GM23338 (cell line): ENCODE measurements at regions not wholly inside any gene's neighbourhood (a gene's known extent, or its start where the extent isn't known, plus 50 kb on each side); places are given as distances from the start of the nearest gene placed in this dataset.

Experiments
- ATAC-seq: fragments of 200-7000 bp; cut with Tn5 transposase; 3 replicates; pipeline ENCODE4 v1.9.1; 2020
- DNase-seq: peaks from one replicate; pipeline ENCODE4 v3.0.0-alpha.2; 2015; ENCODE audit warnings: low spot score
- H2AFZ ChIP-seq: fragments of 200-600 bp; sonication (generic); 2 replicates; pipeline ENCODE4 v1.8.0; 2016; ENCODE audit warnings: antibody characterized with exemption, mild to moderate bottlenecking, moderate library complexity
- H3F3A ChIP-seq: fragments of 200-600 bp; sonication (generic); replicated peaks from 2 replicates; pipeline ENCODE4 v1.8.0; 2017; ENCODE audit warnings: antibody characterized with exemption, mixed run types, low read depth
- H3K27ac ChIP-seq: fragments of 200-600 bp; sonication (generic); 2 replicates; pipeline ENCODE4 v1.6.1; 2016; ENCODE audit warnings: low read depth
- H3K27me3 ChIP-seq: fragments of 200-600 bp; sonication (generic); 2 replicates; pipeline ENCODE4 v1.8.0; 2016; ENCODE audit warnings: mild to moderate bottlenecking, mixed run types, moderate library complexity; ENCODE audit not compliant: insufficient read depth
- H3K36me3 ChIP-seq: fragments of 200-600 bp; sonication (generic); 2 replicates; pipeline ENCODE4 v1.8.0; 2016; ENCODE audit warnings: mild to moderate bottlenecking; ENCODE audit not compliant: insufficient read depth
- H3K4me1 ChIP-seq: fragments of 200-600 bp; sonication (generic); 2 replicates; pipeline ENCODE4 v1.8.0; 2016; ENCODE audit warnings: mild to moderate bottlenecking, moderate library complexity; ENCODE audit not compliant: insufficient read depth
- H3K4me2 ChIP-seq: fragments of 200-600 bp; sonication (generic); 2 replicates; pipeline ENCODE4 v1.7.1; 2017; ENCODE audit warnings: mixed run types
- H3K4me3 ChIP-seq: fragments of 200-600 bp; sonication (generic); 2 replicates; pipeline ENCODE4 v1.6.1; 2016; ENCODE audit warnings: mixed run types
- H3K79me2 ChIP-seq: fragments of 200-600 bp; sonication (generic); replicated peaks from 2 replicates; pipeline ENCODE4 v1.8.0; 2017; ENCODE audit warnings: mild to moderate bottlenecking; ENCODE audit not compliant: insufficient read depth
- H3K9me2 ChIP-seq: fragments of 200-600 bp; sonication (generic); 2 replicates; pipeline ENCODE4 v1.8.0; 2017; ENCODE audit not compliant: insufficient read depth
- H4K20me1 ChIP-seq: fragments of 200-600 bp; sonication (generic); replicated peaks from 2 replicates; pipeline ENCODE4 v1.8.0; 2017; ENCODE audit warnings: mild to moderate bottlenecking; ENCODE audit not compliant: insufficient read depth
- H3K27ac Mint-ChIP-seq: 2 replicates; pipeline ENCODE4 v1.8.0; 2020; ENCODE audit warnings: inconsistent platforms, mild to moderate bottlenecking, moderate library complexity, mixed read lengths
- H3K27me3 Mint-ChIP-seq: 3 replicates; pipeline ENCODE4 v1.8.0; 2022; ENCODE audit warnings: low read depth, mild to moderate bottlenecking, moderate library complexity, mixed read lengths, inconsistent platforms; ENCODE audit not compliant: insufficient read depth, poor library complexity
- H3K36me3 Mint-ChIP-seq: 3 replicates; pipeline ENCODE4 v1.8.0; 2021; ENCODE audit warnings: low read depth, mild to moderate bottlenecking, inconsistent platforms, moderate library complexity, mixed read lengths
- H3K4me1 Mint-ChIP-seq: 3 replicates; pipeline ENCODE4 v1.8.0; 2020; ENCODE audit warnings: mild to moderate bottlenecking, inconsistent platforms, mixed read lengths
- H3K4me3 Mint-ChIP-seq: 3 replicates; pipeline ENCODE4 v1.8.0; 2021; ENCODE audit warnings: moderate library complexity, mild to moderate bottlenecking, inconsistent platforms, mixed read lengths
- H3K9me3 Mint-ChIP-seq: 3 replicates; pipeline ENCODE4 v1.8.0; 2020; ENCODE audit warnings: moderate library complexity, mild to moderate bottlenecking, inconsistent platforms, mixed read lengths
- CREB1 ChIP-seq: fragments of 250-450 bp; sonication (Bioruptor Pico); IDR thresholded peaks from 2 replicates; pipeline ENCODE4 v1.5.0; 2020; ENCODE audit warnings: low read depth, mild to moderate bottlenecking, moderate library complexity
- CTCF ChIP-seq, 2 experiments: fragments of 200-600 bp in 1 of 2; sonication (generic) in 1 of 2; conservative IDR thresholded peaks; 2 replicates each; pipeline versions ENCODE4 v1.5.1 to v1.6.1; 2016 to 2017; ENCODE audit warnings: antibody characterized with exemption in 2 of 2, low read depth in 2 of 2, mild to moderate bottlenecking in 2 of 2, moderate library complexity in 1 of 2
- ETS1 ChIP-seq: IDR thresholded peaks from 2 replicates; pipeline ENCODE4 v1.6.1; 2016; ENCODE audit warnings: antibody characterized with exemption
- EZH2 ChIP-seq: fragments of 200-600 bp; sonication (generic); IDR thresholded peaks from one replicate; pipeline ENCODE4 v1.8.0; 2017; ENCODE audit warnings: antibody characterized with exemption, mild to moderate bottlenecking, low read depth; ENCODE audit not compliant: unreplicated experiment
- NANOG ChIP-seq: IDR thresholded peaks from 2 replicates; pipeline ENCODE4 v1.6.1; 2016; ENCODE audit warnings: antibody characterized with exemption, borderline replicate concordance
- REST ChIP-seq: IDR thresholded peaks from one replicate; pipeline ENCODE4 v1.6.1; 2018; ENCODE audit warnings: antibody characterized with exemption; ENCODE audit not compliant: unreplicated experiment
- ZNF114 ChIP-seq: fragments of 250-450 bp; sonication (Bioruptor Pico); IDR thresholded peaks from 2 replicates; pipeline ENCODE4 v1.5.0; 2020; ENCODE audit warnings: mild to moderate bottlenecking, moderate library complexity
- ZNF331 ChIP-seq: fragments of 250-450 bp; sonication (Bioruptor Pico); IDR thresholded peaks from 2 replicates; pipeline ENCODE4 v1.5.0; 2020; ENCODE audit warnings: low read depth, mild to moderate bottlenecking, moderate library complexity

- TF ChIP-seq CTCF (conservative IDR thresholded peaks at IDR 0.05; ENCODE audit: low read depth in 2 of 2): no peak
These were observed 387.3 kb downstream of the SATB2 start (continued) for GRCh38 chr2:199070322-199070949.

- no peaks in the 10 kb centered on the region for H4K20me1 ChIP-seq
- H3K9me2 ChIP-seq: 0 out of 2 replicates have a peak, but pooled peaks cover 3% of the 10 kb centered on the region
- no peaks in the 10 kb centered on the region for H3K79me2 ChIP-seq
- DNase-seq (no peak), ATAC-seq (no peak)
- H3K36me3 ChIP-seq: no peaks in the 10 kb centered on the region
- H3K27ac Mint-ChIP-seq: no peak overlapping the region
- H3K4me2 ChIP-seq: no peak overlapping the region
- no peak overlapping the region for H3K4me3 ChIP-seq
- no peaks in the 10 kb centered on the region for H3F3A ChIP-seq
- TF ChIP-seq NANOG (no peak), EZH2 (no peak), REST (no peak), ZNF331 (CRISPR knock-in tag) (no peak), CREB1 (CRISPR knock-in tag) (no peak), ZNF114 (no peak), ETS1 (no peak)
- no peak overlapping the region for H3K4me3 Mint-ChIP-seq
- peaks cover 7% of the 10 kb centered on the region; the same call in 2 of the 3 replicates for H3K36me3 Mint-ChIP-seq
- no peak overlapping the region for H2AFZ ChIP-seq
- no peaks in the 10 kb centered on the region for H3K4me1 Mint-ChIP-seq
- H3K4me1 ChIP-seq: no peaks in the 10 kb centered on the region
- peaks cover 7% of the 10 kb centered on the region; the same call in 2 of the 3 replicates for H3K9me3 Mint-ChIP-seq
- H3K27me3 Mint-ChIP-seq: peaks cover 3% of the 10 kb centered on the region
- no peaks in the 10 kb centered on the region for H3K27me3 ChIP-seq
- H3K27ac ChIP-seq: no peak overlapping the region
These were observed 393.5 kb downstream of the SATB2 start for GRCh38 chr2:199064201-199064600.
